ENCODE measurements at regions not wholly inside any gene's neighbourhood (a gene's known extent, or its start where the extent isn't known, plus 50 kb on each side); places are given as distances from the start of the nearest gene placed in this dataset.

GRCh38 chrX:118879586-118879985 is 56.0 kb downstream of the ZCCHC12 start:
- no peak for TF ChIP-seq CTCF (conservative IDR thresholded peaks at IDR 0.05)
- TF ChIP-seq EZH2 (IDR thresholded peaks at IDR 0.05; ENCODE audit: low read depth), result no peak
